H7 (cell line): ENCODE measurements at regions not wholly inside any gene's neighbourhood (a gene's known extent, or its start where the extent isn't known, plus 50 kb on each side); places are given as distances from the start of the nearest gene placed in this dataset.

Experiments used
- DNase-seq: peaks from one replicate; pipeline ENCODE4 v3.0.0; 2012
- H3K27me3 ChIP-seq: 2 replicates; pipeline ENCODE4 v1.6.0; 2011; ENCODE audit warnings: mild to moderate bottlenecking, low read length; ENCODE audit not compliant: control insufficient read depth, insufficient read depth
- H3K36me3 ChIP-seq: replicated peaks from 2 replicates; pipeline ENCODE4 v1.5.1; 2011; ENCODE audit warnings: low read length; ENCODE audit not compliant: control insufficient read depth, insufficient read depth
- H3K4me3 ChIP-seq: 2 replicates; pipeline ENCODE4 v1.5.1; 2011; ENCODE audit warnings: low read depth, mild to moderate bottlenecking, control low read depth, low read length, moderate library complexity; ENCODE audit not compliant: insufficient read depth

GRCh38 chr4:117429061-117429460 is 343.7 kb upstream of the TRAM1L1 start:
- no peaks in the 10 kb centered on the region for H3K36me3 ChIP-seq
- no peaks in the 10 kb centered on the region for H3K27me3 ChIP-seq
- no peak for DNase-seq
- no peak overlapping the region for H3K4me3 ChIP-seq

- DNase-seq: no peak
- Histone ChIP-seq H3K4me3 (no peak overlapping the region), H3K36me3 (no peaks in the 10 kb centered on the region), H3K27me3 (no peaks in the 10 kb centered on the region)
Observed at GRCh38 chr4:117429506-117429905, 344.1 kb upstream of the TRAM1L1 start.

- H3K27me3 ChIP-seq: no peaks in the 10 kb centered on the region
- no peak for DNase-seq
- no peaks in the 10 kb centered on the region for H3K36me3 ChIP-seq
Observed at GRCh38 chr4:117434424-117434823, 349.0 kb upstream of the TRAM1L1 start.

GRCh38 chr4:117447925-117448324 is 362.5 kb upstream of the TRAM1L1 start:
- DNase-seq: no peak
- no peaks in the 10 kb centered on the region for H3K36me3 ChIP-seq
- H3K4me3 ChIP-seq: no peak overlapping the region
- no peaks in the 10 kb centered on the region for H3K27me3 ChIP-seq

More at GRCh38 chr4:117434424-117434823, 349.0 kb upstream of the TRAM1L1 start:
- H3K4me3 ChIP-seq: no peak overlapping the region

- no peaks in the 10 kb centered on the region for H3K27me3 ChIP-seq
Observed at GRCh38 chr4:117455088-117455487, 369.7 kb upstream of the TRAM1L1 start.

GRCh38 chr4:117466388-117466787 is 381.0 kb upstream of the TRAM1L1 start:
- H3K36me3 ChIP-seq: no peaks in the 10 kb centered on the region
- H3K27me3 ChIP-seq: no peaks in the 10 kb centered on the region
- no peak overlapping the region for H3K4me3 ChIP-seq
- no peak for DNase-seq

More at GRCh38 chr4:117455088-117455487, 369.7 kb upstream of the TRAM1L1 start:
- DNase-seq: no peak
- no peaks in the 10 kb centered on the region for H3K36me3 ChIP-seq
- H3K4me3 ChIP-seq: no peak overlapping the region

- no peak overlapping the region for H3K4me3 ChIP-seq
- DNase-seq: no peak
- no peaks in the 10 kb centered on the region for H3K27me3 ChIP-seq
- H3K36me3 ChIP-seq: no peaks in the 10 kb centered on the region
Observed at GRCh38 chr4:117467404-117467803, 382.0 kb upstream of the TRAM1L1 start.

GRCh38 chr4:117474987-117475386 is 389.6 kb upstream of the TRAM1L1 start:
- DNase-seq: no peak
- Histone ChIP-seq H3K27me3 (no peaks in the 10 kb centered on the region), H3K4me3 (no peak overlapping the region), H3K36me3 (no peaks in the 10 kb centered on the region)

- no peaks in the 10 kb centered on the region for H3K27me3 ChIP-seq
- no peak for DNase-seq
- no peaks in the 10 kb centered on the region for H3K36me3 ChIP-seq
- no peak overlapping the region for H3K4me3 ChIP-seq
Observed at GRCh38 chr4:117477925-117478324, 392.5 kb upstream of the TRAM1L1 start.

GRCh38 chr4:117478702-117479101 is 393.3 kb upstream of the TRAM1L1 start:
- Histone ChIP-seq H3K36me3 (no peaks in the 10 kb centered on the region), H3K27me3 (no peaks in the 10 kb centered on the region)
- no peak for DNase-seq

GRCh38 chr4:117479673-117480072 is 394.3 kb upstream of the TRAM1L1 start:
- no peaks in the 10 kb centered on the region for H3K36me3 ChIP-seq
- no peak for DNase-seq
- H3K4me3 ChIP-seq: no peak overlapping the region
- H3K27me3 ChIP-seq: no peaks in the 10 kb centered on the region

More at GRCh38 chr4:117478702-117479101, 393.3 kb upstream of the TRAM1L1 start:
- no peak overlapping the region for H3K4me3 ChIP-seq

- Histone ChIP-seq H3K36me3 (no peaks in the 10 kb centered on the region), H3K4me3 (no peak overlapping the region), H3K27me3 (no peaks in the 10 kb centered on the region)
- DNase-seq: no peak
Observed at GRCh38 chr4:117481742-117482141, 396.4 kb upstream of the TRAM1L1 start.

GRCh38 chr4:117488692-117489091 is 403.3 kb upstream of the TRAM1L1 start:
- H3K36me3 ChIP-seq: no peaks in the 10 kb centered on the region
- DNase-seq: no peak
- H3K4me3 ChIP-seq: no peak overlapping the region
- no peaks in the 10 kb centered on the region for H3K27me3 ChIP-seq

- no peaks in the 10 kb centered on the region for H3K36me3 ChIP-seq
- no peak overlapping the region for H3K4me3 ChIP-seq
- no peaks in the 10 kb centered on the region for H3K27me3 ChIP-seq
- DNase-seq: no peak
Observed at GRCh38 chr4:117489107-117489506, 403.7 kb upstream of the TRAM1L1 start.

- H3K36me3 ChIP-seq: no peaks in the 10 kb centered on the region
- H3K27me3 ChIP-seq: no peaks in the 10 kb centered on the region
- H3K4me3 ChIP-seq: no peak overlapping the region
- no peak for DNase-seq
Observed at GRCh38 chr4:117491516-117491915, 406.1 kb upstream of the TRAM1L1 start.

- no peaks in the 10 kb centered on the region for H3K36me3 ChIP-seq
- H3K4me3 ChIP-seq: no peak overlapping the region
- no peaks in the 10 kb centered on the region for H3K27me3 ChIP-seq
- no peak for DNase-seq
Observed at GRCh38 chr4:117495802-117496201, 410.4 kb upstream of the TRAM1L1 start.
